GM23338 (cell line): ENCODE measurements at regions not wholly inside any gene's neighbourhood (a gene's known extent, or its start where the extent isn't known, plus 50 kb on each side); places are given as distances from the start of the nearest gene placed in this dataset.

ENCODE experiments used
- ATAC-seq: fragments of 200-7000 bp; cut with Tn5 transposase; 3 replicates; pipeline ENCODE4 v1.9.1; 2020
- DNase-seq: peaks from one replicate; pipeline ENCODE4 v3.0.0-alpha.2; 2015; ENCODE audit warnings: low spot score
- H2AFZ ChIP-seq: fragments of 200-600 bp; sonication (generic); 2 replicates; pipeline ENCODE4 v1.8.0; 2016; ENCODE audit warnings: antibody characterized with exemption, mild to moderate bottlenecking, moderate library complexity
- H3F3A ChIP-seq: fragments of 200-600 bp; sonication (generic); replicated peaks from 2 replicates; pipeline ENCODE4 v1.8.0; 2017; ENCODE audit warnings: antibody characterized with exemption, mixed run types, low read depth
- H3K27ac ChIP-seq: fragments of 200-600 bp; sonication (generic); 2 replicates; pipeline ENCODE4 v1.6.1; 2016; ENCODE audit warnings: low read depth
- H3K27me3 ChIP-seq: fragments of 200-600 bp; sonication (generic); 2 replicates; pipeline ENCODE4 v1.8.0; 2016; ENCODE audit warnings: mild to moderate bottlenecking, mixed run types, moderate library complexity; ENCODE audit not compliant: insufficient read depth
- H3K36me3 ChIP-seq: fragments of 200-600 bp; sonication (generic); 2 replicates; pipeline ENCODE4 v1.8.0; 2016; ENCODE audit warnings: mild to moderate bottlenecking; ENCODE audit not compliant: insufficient read depth
- H3K4me1 ChIP-seq: fragments of 200-600 bp; sonication (generic); 2 replicates; pipeline ENCODE4 v1.8.0; 2016; ENCODE audit warnings: mild to moderate bottlenecking, moderate library complexity; ENCODE audit not compliant: insufficient read depth
- H3K4me2 ChIP-seq: fragments of 200-600 bp; sonication (generic); 2 replicates; pipeline ENCODE4 v1.7.1; 2017; ENCODE audit warnings: mixed run types
- H3K4me3 ChIP-seq: fragments of 200-600 bp; sonication (generic); 2 replicates; pipeline ENCODE4 v1.6.1; 2016; ENCODE audit warnings: mixed run types
- H3K79me2 ChIP-seq: fragments of 200-600 bp; sonication (generic); replicated peaks from 2 replicates; pipeline ENCODE4 v1.8.0; 2017; ENCODE audit warnings: mild to moderate bottlenecking; ENCODE audit not compliant: insufficient read depth
- H3K9me2 ChIP-seq: fragments of 200-600 bp; sonication (generic); 2 replicates; pipeline ENCODE4 v1.8.0; 2017; ENCODE audit not compliant: insufficient read depth
- H4K20me1 ChIP-seq: fragments of 200-600 bp; sonication (generic); replicated peaks from 2 replicates; pipeline ENCODE4 v1.8.0; 2017; ENCODE audit warnings: mild to moderate bottlenecking; ENCODE audit not compliant: insufficient read depth
- H3K27ac Mint-ChIP-seq: 2 replicates; pipeline ENCODE4 v1.8.0; 2020; ENCODE audit warnings: inconsistent platforms, mild to moderate bottlenecking, moderate library complexity, mixed read lengths
- H3K27me3 Mint-ChIP-seq: 3 replicates; pipeline ENCODE4 v1.8.0; 2022; ENCODE audit warnings: low read depth, mild to moderate bottlenecking, moderate library complexity, mixed read lengths, inconsistent platforms; ENCODE audit not compliant: insufficient read depth, poor library complexity
- H3K36me3 Mint-ChIP-seq: 3 replicates; pipeline ENCODE4 v1.8.0; 2021; ENCODE audit warnings: low read depth, mild to moderate bottlenecking, inconsistent platforms, moderate library complexity, mixed read lengths
- H3K4me1 Mint-ChIP-seq: 3 replicates; pipeline ENCODE4 v1.8.0; 2020; ENCODE audit warnings: mild to moderate bottlenecking, inconsistent platforms, mixed read lengths
- H3K4me3 Mint-ChIP-seq: 3 replicates; pipeline ENCODE4 v1.8.0; 2021; ENCODE audit warnings: moderate library complexity, mild to moderate bottlenecking, inconsistent platforms, mixed read lengths
- H3K9me3 Mint-ChIP-seq: 3 replicates; pipeline ENCODE4 v1.8.0; 2020; ENCODE audit warnings: moderate library complexity, mild to moderate bottlenecking, inconsistent platforms, mixed read lengths
- EZH2 ChIP-seq: fragments of 200-600 bp; sonication (generic); IDR thresholded peaks from one replicate; pipeline ENCODE4 v1.8.0; 2017; ENCODE audit warnings: antibody characterized with exemption, mild to moderate bottlenecking, low read depth; ENCODE audit not compliant: unreplicated experiment
- EZH2phosphoT487 ChIP-seq: fragments of 200-600 bp; sonication (generic); IDR thresholded peaks from one replicate; pipeline ENCODE4 v1.8.1; 2018; ENCODE audit warnings: antibody characterized with exemption; ENCODE audit not compliant: unreplicated experiment
- NANOG ChIP-seq: IDR thresholded peaks from 2 replicates; pipeline ENCODE4 v1.6.1; 2016; ENCODE audit warnings: antibody characterized with exemption, borderline replicate concordance
- STAT1 ChIP-seq: IDR thresholded peaks from one replicate; pipeline ENCODE4 v1.6.1; 2016; ENCODE audit warnings: antibody characterized with exemption; ENCODE audit not compliant: unreplicated experiment
- ZNF114 ChIP-seq: fragments of 250-450 bp; sonication (Bioruptor Pico); IDR thresholded peaks from 2 replicates; pipeline ENCODE4 v1.5.0; 2020; ENCODE audit warnings: mild to moderate bottlenecking, moderate library complexity
- TF ChIP-seq, protein P1 (sequence below): IDR thresholded peaks from one replicate; pipeline ENCODE4 v1.6.1; 2018; ENCODE audit warnings: antibody characterized with exemption; ENCODE audit not compliant: unreplicated experiment
- TF ChIP-seq, protein P2 (sequence below): fragments of 250-450 bp; sonication (Bioruptor Pico); IDR thresholded peaks from 2 replicates; pipeline ENCODE4 v1.5.0; 2020; ENCODE audit warnings: mild to moderate bottlenecking, moderate library complexity
- TF ChIP-seq, protein P3 (sequence below): IDR thresholded peaks from 2 replicates; pipeline ENCODE4 v1.6.1; 2016; ENCODE audit warnings: antibody characterized with exemption
- TF ChIP-seq, protein P4 (sequence below), 2 experiments: fragments of 200-600 bp in 1 of 2; sonication (generic) in 1 of 2; conservative IDR thresholded peaks; 2 replicates each; pipeline versions ENCODE4 v1.5.1 to v1.6.1; 2016 to 2017; ENCODE audit warnings: antibody characterized with exemption in 2 of 2, low read depth in 2 of 2, mild to moderate bottlenecking in 2 of 2, moderate library complexity in 1 of 2

GRCh38 chr5:63473335-63473967 is 488.8 kb downstream of the HTR1A start:
- H3K79me2 ChIP-seq, result no peaks in the 10 kb centered on the region
- H3K36me3 Mint-ChIP-seq, result peaks cover 1% of the 10 kb centered on the region; the same call in 1 of the 3 replicates

DNA sequence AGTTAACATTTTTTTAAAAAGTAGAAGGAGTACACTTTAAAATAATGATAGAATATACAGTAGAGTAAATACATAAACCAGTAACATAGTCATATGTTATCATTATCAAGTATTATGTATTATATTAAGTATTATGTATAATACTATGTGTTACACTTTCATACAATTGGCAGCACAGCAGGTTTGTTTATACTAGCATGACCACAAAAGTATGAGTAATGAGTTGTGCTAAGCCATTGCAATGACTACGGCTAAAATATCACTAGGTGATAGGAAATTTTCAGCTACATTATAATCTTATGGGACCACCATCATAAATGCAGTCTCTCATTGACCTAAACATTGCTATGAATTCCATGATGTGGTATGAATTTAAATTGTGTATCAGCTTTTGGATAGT is 506.0 kb downstream of the HTR1A start:
- H3K79me2 ChIP-seq, result no peaks in the 10 kb centered on the region
- H3K9me2 ChIP-seq, result 0 out of 2 replicates have a peak, but pooled peaks cover 6% of the 10 kb centered on the region
- H3K27ac Mint-ChIP-seq, result no peak overlapping the region
- no peaks in the 10 kb centered on the region for H3K4me1 Mint-ChIP-seq
- no peaks in the 10 kb centered on the region for H4K20me1 ChIP-seq
- ATAC-seq, result no peak
- no peaks in the 10 kb centered on the region for H3K36me3 ChIP-seq
- no peak overlapping the region for H3K4me3 Mint-ChIP-seq
- H3K27me3 Mint-ChIP-seq, result no peaks in the 10 kb centered on the region
- no peak for DNase-seq
- no peaks in the 10 kb centered on the region for H3F3A ChIP-seq
- no peaks in the 10 kb centered on the region for H3K9me3 Mint-ChIP-seq
- H3K27ac ChIP-seq, result no peak overlapping the region
- H3K4me3 ChIP-seq, result no peak overlapping the region
- H3K4me2 ChIP-seq, result no peak overlapping the region
- no peaks in the 10 kb centered on the region for H3K4me1 ChIP-seq
- no peaks in the 10 kb centered on the region for H3K36me3 Mint-ChIP-seq
- H3K27me3 ChIP-seq, result no peaks in the 10 kb centered on the region
- no peak overlapping the region for H2AFZ ChIP-seq
- TF ChIP-seq, protein P1, sequence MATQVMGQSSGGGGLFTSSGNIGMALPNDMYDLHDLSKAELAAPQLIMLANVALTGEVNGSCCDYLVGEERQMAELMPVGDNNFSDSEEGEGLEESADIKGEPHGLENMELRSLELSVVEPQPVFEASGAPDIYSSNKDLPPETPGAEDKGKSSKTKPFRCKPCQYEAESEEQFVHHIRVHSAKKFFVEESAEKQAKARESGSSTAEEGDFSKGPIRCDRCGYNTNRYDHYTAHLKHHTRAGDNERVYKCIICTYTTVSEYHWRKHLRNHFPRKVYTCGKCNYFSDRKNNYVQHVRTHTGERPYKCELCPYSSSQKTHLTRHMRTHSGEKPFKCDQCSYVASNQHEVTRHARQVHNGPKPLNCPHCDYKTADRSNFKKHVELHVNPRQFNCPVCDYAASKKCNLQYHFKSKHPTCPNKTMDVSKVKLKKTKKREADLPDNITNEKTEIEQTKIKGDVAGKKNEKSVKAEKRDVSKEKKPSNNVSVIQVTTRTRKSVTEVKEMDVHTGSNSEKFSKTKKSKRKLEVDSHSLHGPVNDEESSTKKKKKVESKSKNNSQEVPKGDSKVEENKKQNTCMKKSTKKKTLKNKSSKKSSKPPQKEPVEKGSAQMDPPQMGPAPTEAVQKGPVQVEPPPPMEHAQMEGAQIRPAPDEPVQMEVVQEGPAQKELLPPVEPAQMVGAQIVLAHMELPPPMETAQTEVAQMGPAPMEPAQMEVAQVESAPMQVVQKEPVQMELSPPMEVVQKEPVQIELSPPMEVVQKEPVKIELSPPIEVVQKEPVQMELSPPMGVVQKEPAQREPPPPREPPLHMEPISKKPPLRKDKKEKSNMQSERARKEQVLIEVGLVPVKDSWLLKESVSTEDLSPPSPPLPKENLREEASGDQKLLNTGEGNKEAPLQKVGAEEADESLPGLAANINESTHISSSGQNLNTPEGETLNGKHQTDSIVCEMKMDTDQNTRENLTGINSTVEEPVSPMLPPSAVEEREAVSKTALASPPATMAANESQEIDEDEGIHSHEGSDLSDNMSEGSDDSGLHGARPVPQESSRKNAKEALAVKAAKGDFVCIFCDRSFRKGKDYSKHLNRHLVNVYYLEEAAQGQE, result no peak
- TF ChIP-seq EZH2 (no peak), STAT1 (no peak), ZNF114 (CRISPR knock-in tag) (no peak), EZH2phosphoT487 (no peak)
- TF ChIP-seq, protein P2, sequence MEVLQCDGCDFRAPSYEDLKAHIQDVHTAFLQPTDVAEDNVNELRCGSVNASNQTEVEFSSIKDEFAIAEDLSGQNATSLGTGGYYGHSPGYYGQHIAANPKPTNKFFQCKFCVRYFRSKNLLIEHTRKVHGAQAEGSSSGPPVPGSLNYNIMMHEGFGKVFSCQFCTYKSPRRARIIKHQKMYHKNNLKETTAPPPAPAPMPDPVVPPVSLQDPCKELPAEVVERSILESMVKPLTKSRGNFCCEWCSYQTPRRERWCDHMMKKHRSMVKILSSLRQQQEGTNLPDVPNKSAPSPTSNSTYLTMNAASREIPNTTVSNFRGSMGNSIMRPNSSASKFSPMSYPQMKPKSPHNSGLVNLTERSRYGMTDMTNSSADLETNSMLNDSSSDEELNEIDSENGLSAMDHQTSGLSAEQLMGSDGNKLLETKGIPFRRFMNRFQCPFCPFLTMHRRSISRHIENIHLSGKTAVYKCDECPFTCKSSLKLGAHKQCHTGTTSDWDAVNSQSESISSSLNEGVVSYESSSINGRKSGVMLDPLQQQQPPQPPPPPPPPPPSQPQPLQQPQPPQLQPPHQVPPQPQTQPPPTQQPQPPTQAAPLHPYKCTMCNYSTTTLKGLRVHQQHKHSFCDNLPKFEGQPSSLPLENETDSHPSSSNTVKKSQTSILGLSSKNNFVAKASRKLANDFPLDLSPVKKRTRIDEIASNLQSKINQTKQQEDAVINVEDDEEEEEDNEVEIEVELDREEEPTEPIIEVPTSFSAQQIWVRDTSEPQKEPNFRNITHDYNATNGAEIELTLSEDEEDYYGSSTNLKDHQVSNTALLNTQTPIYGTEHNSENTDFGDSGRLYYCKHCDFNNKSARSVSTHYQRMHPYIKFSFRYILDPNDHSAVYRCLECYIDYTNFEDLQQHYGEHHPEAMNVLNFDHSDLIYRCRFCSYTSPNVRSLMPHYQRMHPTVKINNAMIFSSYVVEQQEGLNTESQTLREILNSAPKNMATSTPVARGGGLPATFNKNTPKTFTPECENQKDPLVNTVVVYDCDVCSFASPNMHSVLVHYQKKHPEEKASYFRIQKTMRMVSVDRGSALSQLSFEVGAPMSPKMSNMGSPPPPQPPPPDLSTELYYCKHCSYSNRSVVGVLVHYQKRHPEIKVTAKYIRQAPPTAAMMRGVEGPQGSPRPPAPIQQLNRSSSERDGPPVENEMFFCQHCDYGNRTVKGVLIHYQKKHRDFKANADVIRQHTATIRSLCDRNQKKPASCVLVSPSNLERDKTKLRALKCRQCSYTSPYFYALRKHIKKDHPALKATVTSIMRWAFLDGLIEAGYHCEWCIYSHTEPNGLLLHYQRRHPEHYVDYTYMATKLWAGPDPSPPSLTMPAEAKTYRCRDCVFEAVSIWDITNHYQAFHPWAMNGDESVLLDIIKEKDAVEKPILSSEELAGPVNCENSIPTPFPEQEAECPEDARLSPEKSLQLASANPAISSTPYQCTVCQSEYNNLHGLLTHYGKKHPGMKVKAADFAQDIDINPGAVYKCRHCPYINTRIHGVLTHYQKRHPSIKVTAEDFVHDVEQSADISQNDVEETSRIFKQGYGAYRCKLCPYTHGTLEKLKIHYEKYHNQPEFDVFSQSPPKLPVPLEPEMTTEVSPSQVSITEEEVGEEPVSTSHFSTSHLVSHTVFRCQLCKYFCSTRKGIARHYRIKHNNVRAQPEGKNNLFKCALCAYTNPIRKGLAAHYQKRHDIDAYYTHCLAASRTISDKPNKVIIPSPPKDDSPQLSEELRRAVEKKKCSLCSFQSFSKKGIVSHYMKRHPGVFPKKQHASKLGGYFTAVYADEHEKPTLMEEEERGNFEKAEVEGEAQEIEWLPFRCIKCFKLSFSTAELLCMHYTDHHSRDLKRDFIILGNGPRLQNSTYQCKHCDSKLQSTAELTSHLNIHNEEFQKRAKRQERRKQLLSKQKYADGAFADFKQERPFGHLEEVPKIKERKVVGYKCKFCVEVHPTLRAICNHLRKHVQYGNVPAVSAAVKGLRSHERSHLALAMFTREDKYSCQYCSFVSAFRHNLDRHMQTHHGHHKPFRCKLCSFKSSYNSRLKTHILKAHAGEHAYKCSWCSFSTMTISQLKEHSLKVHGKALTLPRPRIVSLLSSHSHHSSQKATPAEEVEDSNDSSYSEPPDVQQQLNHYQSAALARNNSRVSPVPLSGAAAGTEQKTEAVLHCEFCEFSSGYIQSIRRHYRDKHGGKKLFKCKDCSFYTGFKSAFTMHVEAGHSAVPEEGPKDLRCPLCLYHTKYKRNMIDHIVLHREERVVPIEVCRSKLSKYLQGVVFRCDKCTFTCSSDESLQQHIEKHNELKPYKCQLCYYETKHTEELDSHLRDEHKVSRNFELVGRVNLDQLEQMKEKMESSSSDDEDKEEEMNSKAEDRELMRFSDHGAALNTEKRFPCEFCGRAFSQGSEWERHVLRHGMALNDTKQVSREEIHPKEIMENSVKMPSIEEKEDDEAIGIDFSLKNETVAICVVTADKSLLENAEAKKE, result no peak
- TF ChIP-seq, protein P3, sequence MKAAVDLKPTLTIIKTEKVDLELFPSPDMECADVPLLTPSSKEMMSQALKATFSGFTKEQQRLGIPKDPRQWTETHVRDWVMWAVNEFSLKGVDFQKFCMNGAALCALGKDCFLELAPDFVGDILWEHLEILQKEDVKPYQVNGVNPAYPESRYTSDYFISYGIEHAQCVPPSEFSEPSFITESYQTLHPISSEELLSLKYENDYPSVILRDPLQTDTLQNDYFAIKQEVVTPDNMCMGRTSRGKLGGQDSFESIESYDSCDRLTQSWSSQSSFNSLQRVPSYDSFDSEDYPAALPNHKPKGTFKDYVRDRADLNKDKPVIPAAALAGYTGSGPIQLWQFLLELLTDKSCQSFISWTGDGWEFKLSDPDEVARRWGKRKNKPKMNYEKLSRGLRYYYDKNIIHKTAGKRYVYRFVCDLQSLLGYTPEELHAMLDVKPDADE, result no peak
- TF ChIP-seq, protein P4, sequence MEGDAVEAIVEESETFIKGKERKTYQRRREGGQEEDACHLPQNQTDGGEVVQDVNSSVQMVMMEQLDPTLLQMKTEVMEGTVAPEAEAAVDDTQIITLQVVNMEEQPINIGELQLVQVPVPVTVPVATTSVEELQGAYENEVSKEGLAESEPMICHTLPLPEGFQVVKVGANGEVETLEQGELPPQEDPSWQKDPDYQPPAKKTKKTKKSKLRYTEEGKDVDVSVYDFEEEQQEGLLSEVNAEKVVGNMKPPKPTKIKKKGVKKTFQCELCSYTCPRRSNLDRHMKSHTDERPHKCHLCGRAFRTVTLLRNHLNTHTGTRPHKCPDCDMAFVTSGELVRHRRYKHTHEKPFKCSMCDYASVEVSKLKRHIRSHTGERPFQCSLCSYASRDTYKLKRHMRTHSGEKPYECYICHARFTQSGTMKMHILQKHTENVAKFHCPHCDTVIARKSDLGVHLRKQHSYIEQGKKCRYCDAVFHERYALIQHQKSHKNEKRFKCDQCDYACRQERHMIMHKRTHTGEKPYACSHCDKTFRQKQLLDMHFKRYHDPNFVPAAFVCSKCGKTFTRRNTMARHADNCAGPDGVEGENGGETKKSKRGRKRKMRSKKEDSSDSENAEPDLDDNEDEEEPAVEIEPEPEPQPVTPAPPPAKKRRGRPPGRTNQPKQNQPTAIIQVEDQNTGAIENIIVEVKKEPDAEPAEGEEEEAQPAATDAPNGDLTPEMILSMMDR (conservative IDR thresholded peaks at IDR 0.05; ENCODE audit: low read depth in 2 of 2), result no peak

More at GRCh38 chr5:63473335-63473967, 488.8 kb downstream of the HTR1A start:
- no peaks in the 10 kb centered on the region for H3K4me1 Mint-ChIP-seq
- no peaks in the 10 kb centered on the region for H3K4me1 ChIP-seq
- peaks cover 8% of the 10 kb centered on the region; the same call in 2 of the 3 replicates for H3K9me3 Mint-ChIP-seq
- no peak for DNase-seq
- no peak overlapping the region for H3K4me3 Mint-ChIP-seq
- no peak overlapping the region for H3K27ac ChIP-seq
- no peaks in the 10 kb centered on the region for H3K27me3 ChIP-seq
- H2AFZ ChIP-seq, result no peak overlapping the region
- H3K27ac Mint-ChIP-seq, result no peak overlapping the region
- H3K27me3 Mint-ChIP-seq, result no peaks in the 10 kb centered on the region
- no peak for TF ChIP-seq ZNF114 (CRISPR knock-in tag)
- no peak for TF ChIP-seq NANOG
- no peaks in the 10 kb centered on the region; the same call in 1 of the 2 replicates for H4K20me1 ChIP-seq
- H3K4me2 ChIP-seq, result no peak overlapping the region
- H3K9me2 ChIP-seq, result no peaks in the 10 kb centered on the region
- H3K4me3 ChIP-seq, result no peak overlapping the region
- ATAC-seq, result no peak
- H3F3A ChIP-seq, result no peaks in the 10 kb centered on the region
- H3K36me3 ChIP-seq, result no peaks in the 10 kb centered on the region
